ENCODE measurements at regions not wholly inside any gene's neighbourhood (a gene's known extent, or its start where the extent isn't known, plus 50 kb on each side); places are given as distances from the start of the nearest gene placed in this dataset.

- no peak for DNase-seq
- Histone ChIP-seq H3K4me3 (no peak overlapping the region), H3K36me3 (no peaks in the 10 kb centered on the region), H3K27ac (no peak overlapping the region), H3K27me3 (no peaks in the 10 kb centered on the region), H3K9me3 (no peaks in the 10 kb centered on the region), H3K4me1 (no peaks in the 10 kb centered on the region)
- no peak for TF ChIP-seq POLR2A (IDR thresholded peaks at IDR 0.05)
- TF ChIP-seq, protein P1, sequence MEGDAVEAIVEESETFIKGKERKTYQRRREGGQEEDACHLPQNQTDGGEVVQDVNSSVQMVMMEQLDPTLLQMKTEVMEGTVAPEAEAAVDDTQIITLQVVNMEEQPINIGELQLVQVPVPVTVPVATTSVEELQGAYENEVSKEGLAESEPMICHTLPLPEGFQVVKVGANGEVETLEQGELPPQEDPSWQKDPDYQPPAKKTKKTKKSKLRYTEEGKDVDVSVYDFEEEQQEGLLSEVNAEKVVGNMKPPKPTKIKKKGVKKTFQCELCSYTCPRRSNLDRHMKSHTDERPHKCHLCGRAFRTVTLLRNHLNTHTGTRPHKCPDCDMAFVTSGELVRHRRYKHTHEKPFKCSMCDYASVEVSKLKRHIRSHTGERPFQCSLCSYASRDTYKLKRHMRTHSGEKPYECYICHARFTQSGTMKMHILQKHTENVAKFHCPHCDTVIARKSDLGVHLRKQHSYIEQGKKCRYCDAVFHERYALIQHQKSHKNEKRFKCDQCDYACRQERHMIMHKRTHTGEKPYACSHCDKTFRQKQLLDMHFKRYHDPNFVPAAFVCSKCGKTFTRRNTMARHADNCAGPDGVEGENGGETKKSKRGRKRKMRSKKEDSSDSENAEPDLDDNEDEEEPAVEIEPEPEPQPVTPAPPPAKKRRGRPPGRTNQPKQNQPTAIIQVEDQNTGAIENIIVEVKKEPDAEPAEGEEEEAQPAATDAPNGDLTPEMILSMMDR (IDR thresholded peaks at IDR 0.05), result no peak
- intact Hi-C loops (cut with DNase I; ENCODE audit: low total_unique reads), result no loop called here
Observed at GRCh38 chr7:117951285-117951684, 78.0 kb upstream of the CTTNBP2 start.

- H3K27ac ChIP-seq, result no peak overlapping the region
- no peaks in the 10 kb centered on the region for H3K9me3 ChIP-seq
- no peaks in the 10 kb centered on the region for H3K27me3 ChIP-seq
- no peaks in the 10 kb centered on the region for H3K36me3 ChIP-seq
- TF ChIP-seq, protein P1 (IDR thresholded peaks at IDR 0.05), result no peak
- TF ChIP-seq POLR2A (IDR thresholded peaks at IDR 0.05), result no peak
- intact Hi-C loops (cut with DNase I; ENCODE audit: low total_unique reads), result no loop called here
- DNase-seq, result no peak
- no peaks in the 10 kb centered on the region for H3K4me1 ChIP-seq
- no peak overlapping the region for H3K4me3 ChIP-seq
Observed at GRCh38 chr7:117951691-117952280, 78.5 kb upstream of the CTTNBP2 start.

- Histone ChIP-seq H3K4me1 (no peaks in the 10 kb centered on the region), H3K9me3 (no peaks in the 10 kb centered on the region), H3K27ac (no peak overlapping the region), H3K36me3 (no peaks in the 10 kb centered on the region), H3K27me3 (no peaks in the 10 kb centered on the region), H3K4me3 (no peak overlapping the region)
- TF ChIP-seq, protein P1 (IDR thresholded peaks at IDR 0.05), result no peak
- no peak for TF ChIP-seq POLR2A (IDR thresholded peaks at IDR 0.05)
- intact Hi-C loops (cut with DNase I; ENCODE audit: low total_unique reads), result no loop called here
- no peak for DNase-seq
Observed at GRCh38 chr7:117955046-117955445, 81.8 kb upstream of the CTTNBP2 start.

DNA sequence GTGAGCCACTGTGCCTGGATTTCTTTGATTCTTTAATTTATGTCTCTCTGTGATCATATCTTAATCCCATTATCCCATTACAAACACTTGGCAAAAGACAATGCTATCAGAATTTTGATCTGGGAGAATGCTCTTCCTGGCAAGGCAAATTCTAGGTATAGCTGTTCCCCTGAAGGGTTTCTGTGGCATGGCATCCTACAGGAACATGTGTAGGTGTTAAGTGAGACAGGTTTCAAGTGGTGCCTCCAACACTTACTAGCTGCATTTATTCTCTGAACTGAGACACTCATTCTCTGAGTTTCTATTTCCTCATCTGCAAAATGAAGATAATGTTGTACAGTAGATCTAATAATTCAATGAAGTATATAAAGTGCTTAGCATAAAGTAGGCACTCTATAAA is 87.1 kb upstream of the CTTNBP2 start:
- Histone ChIP-seq H3K4me1 (peaks cover 0 to 19% of the 10 kb centered on the region in 2 donors), H3K4me3 (no peak overlapping the region), H3K9me3 (no peaks in the 10 kb centered on the region), H3K36me3 (no peaks in the 10 kb centered on the region), H3K27me3 (no peaks in the 10 kb centered on the region), H3K27ac (peak overlapping the region; percentile 69 to 81)
- intact Hi-C loops (cut with DNase I; ENCODE audit: low total_unique reads), result no loop called here
- TF ChIP-seq, protein P1 (IDR thresholded peaks at IDR 0.05), result no peak
- no peak for TF ChIP-seq POLR2A (IDR thresholded peaks at IDR 0.05)
- DNase-seq, result no peak

GRCh38 chr7:117961235-117961634 is 88.0 kb upstream of the CTTNBP2 start:
- Histone ChIP-seq H3K4me1 (peaks cover 0 to 25% of the 10 kb centered on the region in 2 donors), H3K9me3 (no peaks in the 10 kb centered on the region), H3K27me3 (no peaks in the 10 kb centered on the region), H3K36me3 (no peaks in the 10 kb centered on the region), H3K27ac (peak overlapping the region; percentile 69 to 81), H3K4me3 (no peak overlapping the region)
- peak; percentile 34 to 74 for DNase-seq
- intact Hi-C loops (cut with DNase I; ENCODE audit: low total_unique reads), result no loop called here
- TF ChIP-seq, protein P1 (IDR thresholded peaks at IDR 0.05), result no peak
- TF ChIP-seq POLR2A (IDR thresholded peaks at IDR 0.05), result no peak
